Astrocyte of the cerebellum (primary cell): ENCODE measurements at regions not wholly inside any gene's neighbourhood (a gene's known extent, or its start where the extent isn't known, plus 50 kb on each side); places are given as distances from the start of the nearest gene placed in this dataset.

Source experiments
- DNase-seq: peaks from one replicate; pipeline ENCODE4 v3.0.0-alpha.2; 2011; ENCODE audit warnings: low read depth
- H3K4me3 ChIP-seq: 2 replicates; pipeline ENCODE4 v1.5.1; 2011; ENCODE audit warnings: mild to moderate bottlenecking, low read depth, low read length, moderate library complexity
- CTCF ChIP-seq: IDR thresholded peaks from 2 replicates; pipeline ENCODE4 v1.5.1; 2012; ENCODE audit warnings: low read length, low read depth, moderate library complexity, mild to moderate bottlenecking; ENCODE audit errors: missing control alignments
- in situ Hi-C: cut with HindIII; loops from 2 replicates; pipeline ENCODE4 v1.10.0; 2017; ENCODE audit warnings: low sequenced_read_pairs

GRCh38 chr20:60649541-60649940, 602.5 kb upstream of the CDH4 start:
- no peak for TF ChIP-seq CTCF
- in situ Hi-C loops = no loop called here
- no peak overlapping the region for H3K4me3 ChIP-seq
- DNase-seq = no peak

GRCh38 chr20:60650087-60650486, 602.0 kb upstream of the CDH4 start:
- H3K4me3 ChIP-seq = no peak overlapping the region
- no peak for TF ChIP-seq CTCF
- in situ Hi-C loops = no loop called here
- DNase-seq = no peak

- no peak for DNase-seq
- no peak for TF ChIP-seq CTCF
- H3K4me3 ChIP-seq = no peak overlapping the region
- in situ Hi-C loops = no loop called here
These were observed 600.0 kb upstream of the CDH4 start for GRCh38 chr20:60652046-60652445.

GRCh38 chr20:60652615-60653014, 599.4 kb upstream of the CDH4 start:
- no peak for DNase-seq
- no peak for TF ChIP-seq CTCF

GRCh38 chr20:60653111-60653845, 598.8 kb upstream of the CDH4 start:
- H3K4me3 ChIP-seq = no peak overlapping the region
- DNase-seq = no peak
- in situ Hi-C loops = no loop called here
- TF ChIP-seq CTCF = no peak

More at GRCh38 chr20:60652615-60653014, 599.4 kb upstream of the CDH4 start:
- in situ Hi-C loops = no loop called here
- H3K4me3 ChIP-seq = no peak overlapping the region

GRCh38 chr20:60658681-60659080, 593.4 kb upstream of the CDH4 start:
- no peak for TF ChIP-seq CTCF
- in situ Hi-C loops = no loop called here

GRCh38 chr20:60659240-60659639, 592.8 kb upstream of the CDH4 start:
- in situ Hi-C loops = no loop called here
- DNase-seq = no peak
- TF ChIP-seq CTCF = no peak
- H3K4me3 ChIP-seq = no peak overlapping the region

More at GRCh38 chr20:60658681-60659080, 593.4 kb upstream of the CDH4 start:
- no peak for DNase-seq
- H3K4me3 ChIP-seq = no peak overlapping the region
